ENCODE measurements at regions not wholly inside any gene's neighbourhood (a gene's known extent, or its start where the extent isn't known, plus 50 kb on each side); places are given as distances from the start of the nearest gene placed in this dataset.

DNA sequence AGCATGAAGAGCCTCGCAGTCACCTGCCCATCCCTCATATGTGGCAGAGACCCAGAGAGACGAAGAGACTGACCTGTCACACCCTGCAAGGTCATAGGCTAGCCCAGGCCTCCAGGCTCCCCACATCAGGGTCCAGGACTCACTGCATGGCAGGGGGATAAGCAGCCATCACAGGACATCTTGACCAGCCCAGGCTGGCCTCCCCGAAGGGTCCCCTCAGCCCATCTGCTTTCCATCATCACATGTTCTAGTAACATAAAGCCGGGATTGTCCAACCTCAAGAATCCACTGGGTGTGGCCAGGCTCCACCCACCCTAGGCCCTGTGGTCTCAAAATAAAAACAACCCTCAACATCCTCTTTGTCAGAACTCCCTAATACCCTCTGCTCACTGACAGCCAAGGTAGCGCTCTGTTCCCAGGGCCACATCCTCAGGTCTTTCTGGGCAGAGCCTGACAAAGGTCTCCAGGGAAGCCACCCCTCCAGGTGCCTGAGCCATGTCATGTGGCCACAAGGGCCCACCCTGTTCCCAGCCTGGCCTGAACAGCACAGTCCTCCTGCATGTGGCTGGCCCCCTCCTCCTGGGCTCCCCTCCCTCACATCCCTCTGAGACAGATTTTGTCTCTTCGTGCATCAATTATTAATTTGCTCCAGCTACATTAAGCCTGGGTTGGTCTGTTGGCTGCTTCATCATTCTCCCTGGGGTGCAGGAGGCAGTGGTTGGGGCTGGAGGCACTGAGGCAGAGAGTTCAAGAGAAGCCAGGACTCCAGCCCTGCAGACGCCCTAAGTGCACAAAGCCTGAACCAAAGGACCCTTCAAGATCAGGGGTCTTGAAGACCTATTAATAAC, 131.8 kb upstream of the UNC5B start:
- TF ChIP-seq, protein P1, sequence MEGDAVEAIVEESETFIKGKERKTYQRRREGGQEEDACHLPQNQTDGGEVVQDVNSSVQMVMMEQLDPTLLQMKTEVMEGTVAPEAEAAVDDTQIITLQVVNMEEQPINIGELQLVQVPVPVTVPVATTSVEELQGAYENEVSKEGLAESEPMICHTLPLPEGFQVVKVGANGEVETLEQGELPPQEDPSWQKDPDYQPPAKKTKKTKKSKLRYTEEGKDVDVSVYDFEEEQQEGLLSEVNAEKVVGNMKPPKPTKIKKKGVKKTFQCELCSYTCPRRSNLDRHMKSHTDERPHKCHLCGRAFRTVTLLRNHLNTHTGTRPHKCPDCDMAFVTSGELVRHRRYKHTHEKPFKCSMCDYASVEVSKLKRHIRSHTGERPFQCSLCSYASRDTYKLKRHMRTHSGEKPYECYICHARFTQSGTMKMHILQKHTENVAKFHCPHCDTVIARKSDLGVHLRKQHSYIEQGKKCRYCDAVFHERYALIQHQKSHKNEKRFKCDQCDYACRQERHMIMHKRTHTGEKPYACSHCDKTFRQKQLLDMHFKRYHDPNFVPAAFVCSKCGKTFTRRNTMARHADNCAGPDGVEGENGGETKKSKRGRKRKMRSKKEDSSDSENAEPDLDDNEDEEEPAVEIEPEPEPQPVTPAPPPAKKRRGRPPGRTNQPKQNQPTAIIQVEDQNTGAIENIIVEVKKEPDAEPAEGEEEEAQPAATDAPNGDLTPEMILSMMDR (tag by site-specific recombination; IDR thresholded peaks at IDR 0.05): no peak
- TF ChIP-seq HOXA7 (CRISPR knock-in tag; IDR thresholded peaks at IDR 0.05; ENCODE audit: borderline replicate concordance) (no peak), ZNF747 (tag by site-specific recombination; IDR thresholded peaks at IDR 0.05) (no peak), REPIN1 (tag by site-specific recombination; IDR thresholded peaks at IDR 0.05; ENCODE audit: low read depth) (no peak), ZBTB17 (tag by site-specific recombination; IDR thresholded peaks at IDR 0.05) (no peak), SP7 (tag by site-specific recombination; IDR thresholded peaks at IDR 0.05) (no peak), YY1 (tag by site-specific recombination; IDR thresholded peaks at IDR 0.05) (no peak), ZNF660 (tag by site-specific recombination; IDR thresholded peaks at IDR 0.05) (no peak)
- TF ChIP-seq, protein P2, sequence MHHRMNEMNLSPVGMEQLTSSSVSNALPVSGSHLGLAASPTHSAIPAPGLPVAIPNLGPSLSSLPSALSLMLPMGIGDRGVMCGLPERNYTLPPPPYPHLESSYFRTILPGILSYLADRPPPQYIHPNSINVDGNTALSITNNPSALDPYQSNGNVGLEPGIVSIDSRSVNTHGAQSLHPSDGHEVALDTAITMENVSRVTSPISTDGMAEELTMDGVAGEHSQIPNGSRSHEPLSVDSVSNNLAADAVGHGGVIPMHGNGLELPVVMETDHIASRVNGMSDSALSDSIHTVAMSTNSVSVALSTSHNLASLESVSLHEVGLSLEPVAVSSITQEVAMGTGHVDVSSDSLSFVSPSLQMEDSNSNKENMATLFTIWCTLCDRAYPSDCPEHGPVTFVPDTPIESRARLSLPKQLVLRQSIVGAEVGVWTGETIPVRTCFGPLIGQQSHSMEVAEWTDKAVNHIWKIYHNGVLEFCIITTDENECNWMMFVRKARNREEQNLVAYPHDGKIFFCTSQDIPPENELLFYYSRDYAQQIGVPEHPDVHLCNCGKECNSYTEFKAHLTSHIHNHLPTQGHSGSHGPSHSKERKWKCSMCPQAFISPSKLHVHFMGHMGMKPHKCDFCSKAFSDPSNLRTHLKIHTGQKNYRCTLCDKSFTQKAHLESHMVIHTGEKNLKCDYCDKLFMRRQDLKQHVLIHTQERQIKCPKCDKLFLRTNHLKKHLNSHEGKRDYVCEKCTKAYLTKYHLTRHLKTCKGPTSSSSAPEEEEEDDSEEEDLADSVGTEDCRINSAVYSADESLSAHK (tag by site-specific recombination; IDR thresholded peaks at IDR 0.05): no peak
- TF ChIP-seq, protein P3, sequence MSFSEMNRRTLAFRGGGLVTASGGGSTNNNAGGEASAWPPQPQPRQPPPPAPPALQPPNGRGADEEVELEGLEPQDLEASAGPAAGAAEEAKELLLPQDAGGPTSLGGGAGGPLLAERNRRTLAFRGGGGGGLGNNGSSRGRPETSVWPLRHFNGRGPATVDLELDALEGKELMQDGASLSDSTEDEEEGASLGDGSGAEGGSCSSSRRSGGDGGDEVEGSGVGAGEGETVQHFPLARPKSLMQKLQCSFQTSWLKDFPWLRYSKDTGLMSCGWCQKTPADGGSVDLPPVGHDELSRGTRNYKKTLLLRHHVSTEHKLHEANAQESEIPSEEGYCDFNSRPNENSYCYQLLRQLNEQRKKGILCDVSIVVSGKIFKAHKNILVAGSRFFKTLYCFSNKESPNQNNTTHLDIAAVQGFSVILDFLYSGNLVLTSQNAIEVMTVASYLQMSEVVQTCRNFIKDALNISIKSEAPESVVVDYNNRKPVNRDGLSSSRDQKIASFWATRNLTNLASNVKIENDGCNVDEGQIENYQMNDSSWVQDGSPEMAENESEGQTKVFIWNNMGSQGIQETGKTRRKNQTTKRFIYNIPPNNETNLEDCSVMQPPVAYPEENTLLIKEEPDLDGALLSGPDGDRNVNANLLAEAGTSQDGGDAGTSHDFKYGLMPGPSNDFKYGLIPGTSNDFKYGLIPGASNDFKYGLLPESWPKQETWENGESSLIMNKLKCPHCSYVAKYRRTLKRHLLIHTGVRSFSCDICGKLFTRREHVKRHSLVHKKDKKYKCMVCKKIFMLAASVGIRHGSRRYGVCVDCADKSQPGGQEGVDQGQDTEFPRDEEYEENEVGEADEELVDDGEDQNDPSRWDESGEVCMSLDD (tag by site-specific recombination; IDR thresholded peaks at IDR 0.05): no peak
- TF ChIP-seq, protein P4, sequence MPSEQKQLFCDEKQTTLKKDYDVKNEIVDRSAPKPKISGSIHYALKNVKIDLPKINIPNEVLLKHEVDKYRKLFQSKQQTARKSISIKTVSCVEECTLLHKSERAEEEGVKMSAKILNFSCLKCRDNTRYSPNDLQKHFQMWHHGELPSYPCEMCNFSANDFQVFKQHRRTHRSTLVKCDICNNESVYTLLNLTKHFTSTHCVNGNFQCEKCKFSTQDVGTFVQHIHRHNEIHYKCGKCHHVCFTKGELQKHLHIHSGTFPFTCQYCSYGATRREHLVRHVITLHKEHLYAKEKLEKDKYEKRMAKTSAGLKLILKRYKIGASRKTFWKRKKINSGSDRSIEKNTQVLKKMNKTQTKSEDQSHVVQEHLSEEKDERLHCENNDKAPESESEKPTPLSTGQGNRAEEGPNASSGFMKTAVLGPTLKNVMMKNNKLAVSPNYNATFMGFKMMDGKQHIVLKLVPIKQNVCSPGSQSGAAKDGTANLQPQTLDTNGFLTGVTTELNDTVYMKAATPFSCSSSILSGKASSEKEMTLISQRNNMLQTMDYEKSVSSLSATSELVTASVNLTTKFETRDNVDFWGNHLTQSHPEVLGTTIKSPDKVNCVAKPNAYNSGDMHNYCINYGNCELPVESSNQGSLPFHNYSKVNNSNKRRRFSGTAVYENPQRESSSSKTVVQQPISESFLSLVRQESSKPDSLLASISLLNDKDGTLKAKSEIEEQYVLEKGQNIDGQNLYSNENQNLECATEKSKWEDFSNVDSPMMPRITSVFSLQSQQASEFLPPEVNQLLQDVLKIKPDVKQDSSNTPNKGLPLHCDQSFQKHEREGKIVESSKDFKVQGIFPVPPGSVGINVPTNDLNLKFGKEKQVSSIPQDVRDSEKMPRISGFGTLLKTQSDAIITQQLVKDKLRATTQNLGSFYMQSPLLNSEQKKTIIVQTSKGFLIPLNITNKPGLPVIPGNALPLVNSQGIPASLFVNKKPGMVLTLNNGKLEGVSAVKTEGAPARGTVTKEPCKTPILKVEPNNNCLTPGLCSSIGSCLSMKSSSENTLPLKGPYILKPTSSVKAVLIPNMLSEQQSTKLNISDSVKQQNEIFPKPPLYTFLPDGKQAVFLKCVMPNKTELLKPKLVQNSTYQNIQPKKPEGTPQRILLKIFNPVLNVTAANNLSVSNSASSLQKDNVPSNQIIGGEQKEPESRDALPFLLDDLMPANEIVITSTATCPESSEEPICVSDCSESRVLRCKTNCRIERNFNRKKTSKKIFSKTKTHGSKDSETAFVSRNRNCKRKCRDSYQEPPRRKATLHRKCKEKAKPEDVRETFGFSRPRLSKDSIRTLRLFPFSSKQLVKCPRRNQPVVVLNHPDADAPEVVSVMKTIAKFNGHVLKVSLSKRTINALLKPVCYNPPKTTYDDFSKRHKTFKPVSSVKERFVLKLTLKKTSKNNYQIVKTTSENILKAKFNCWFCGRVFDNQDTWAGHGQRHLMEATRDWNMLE (tag by site-specific recombination; conservative IDR thresholded peaks at IDR 0.05; ENCODE audit: low read depth): no peak
- TF ChIP-seq, protein P5, sequence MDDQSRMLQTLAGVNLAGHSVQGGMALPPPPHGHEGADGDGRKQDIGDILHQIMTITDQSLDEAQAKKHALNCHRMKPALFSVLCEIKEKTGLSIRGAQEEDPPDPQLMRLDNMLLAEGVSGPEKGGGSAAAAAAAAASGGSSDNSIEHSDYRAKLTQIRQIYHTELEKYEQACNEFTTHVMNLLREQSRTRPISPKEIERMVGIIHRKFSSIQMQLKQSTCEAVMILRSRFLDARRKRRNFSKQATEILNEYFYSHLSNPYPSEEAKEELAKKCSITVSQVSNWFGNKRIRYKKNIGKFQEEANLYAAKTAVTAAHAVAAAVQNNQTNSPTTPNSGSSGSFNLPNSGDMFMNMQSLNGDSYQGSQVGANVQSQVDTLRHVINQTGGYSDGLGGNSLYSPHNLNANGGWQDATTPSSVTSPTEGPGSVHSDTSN (CRISPR knock-in tag; IDR thresholded peaks at IDR 0.05): no peak
- TF ChIP-seq, protein P6, sequence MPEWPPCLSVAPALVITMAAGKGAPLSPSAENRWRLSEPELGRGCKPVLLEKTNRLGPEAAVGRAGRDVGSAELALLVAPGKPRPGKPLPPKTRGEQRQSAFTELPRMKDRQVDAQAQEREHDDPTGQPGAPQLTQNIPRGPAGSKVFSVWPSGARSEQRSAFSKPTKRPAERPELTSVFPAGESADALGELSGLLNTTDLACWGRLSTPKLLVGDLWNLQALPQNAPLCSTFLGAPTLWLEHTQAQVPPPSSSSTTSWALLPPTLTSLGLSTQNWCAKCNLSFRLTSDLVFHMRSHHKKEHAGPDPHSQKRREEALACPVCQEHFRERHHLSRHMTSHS (tag by site-specific recombination; IDR thresholded peaks at IDR 0.05): no peak

Data from HEK293 (cell line).